Mesenchymal stem cell (in vitro differentiated cells and primary cell): ENCODE measurements at regions not wholly inside any gene's neighbourhood (a gene's known extent, or its start where the extent isn't known, plus 50 kb on each side); places are given as distances from the start of the nearest gene placed in this dataset.
A peak's percentile ranks its signal among the peaks of the same experiment; 100 is the strongest.

Source experiments
- DNase-seq: peaks from one replicate; pipeline ENCODE4 v3.0.0-alpha.2; 2013
- H2AFZ ChIP-seq: one replicate; pipeline ENCODE4 v1.6.1; 2013; ENCODE audit warnings: low read depth, mild to moderate bottlenecking, control low read depth, inconsistent platforms, low read length, moderate library complexity
- H2AK5ac ChIP-seq: 2 replicates; pipeline ENCODE4 v1.6.1; 2013; ENCODE audit warnings: low read length, moderate library complexity, mild to moderate bottlenecking, inconsistent platforms; ENCODE audit not compliant: severe bottlenecking
- H2BK120ac ChIP-seq: one replicate; pipeline ENCODE4 v1.6.1; 2013; ENCODE audit warnings: low read depth, mild to moderate bottlenecking, inconsistent platforms, low read length, moderate library complexity
- H2BK12ac ChIP-seq, 2 experiments: one replicate each; pipeline ENCODE4 v1.6.1; 2013; ENCODE audit warnings: inconsistent platforms in 2 of 2, low read length in 2 of 2, mild to moderate bottlenecking in 2 of 2, moderate library complexity in 2 of 2, control low read depth in 1 of 2
- H2BK15ac ChIP-seq: one replicate; pipeline ENCODE4 v1.6.1; 2013; ENCODE audit warnings: mild to moderate bottlenecking, low read depth, inconsistent platforms; ENCODE audit not compliant: poor library complexity, severe bottlenecking
- H2BK5ac ChIP-seq: 2 replicates; pipeline ENCODE4 v1.6.1; 2013; ENCODE audit warnings: low read depth, mild to moderate bottlenecking, low read length, control low read depth, inconsistent platforms; ENCODE audit not compliant: poor library complexity, severe bottlenecking
- H3K14ac ChIP-seq, 2 experiments: one replicate each; pipeline ENCODE4 v1.6.1; 2013; ENCODE audit warnings: inconsistent platforms in 2 of 2, low read length in 2 of 2, control low read depth in 1 of 2, mild to moderate bottlenecking in 1 of 2, moderate library complexity in 1 of 2
- H3K18ac ChIP-seq, 2 experiments: one replicate each; pipeline ENCODE4 v1.6.1; 2013; ENCODE audit warnings: inconsistent platforms in 2 of 2, low read length in 2 of 2, control low read depth in 1 of 2, low read depth in 1 of 2, mild to moderate bottlenecking in 1 of 2
- H3K23ac ChIP-seq, 2 experiments: one replicate each; pipeline ENCODE4 v1.6.1; 2013; ENCODE audit warnings: inconsistent platforms in 2 of 2, low read length in 2 of 2, mild to moderate bottlenecking in 2 of 2, moderate library complexity in 2 of 2, control low read depth in 1 of 2
- H3K27ac ChIP-seq: 2 replicates; pipeline ENCODE4 v1.5.1; 2013; ENCODE audit warnings: mild to moderate bottlenecking, moderate library complexity, low read length, control low read depth, inconsistent platforms; ENCODE audit not compliant: poor library complexity, severe bottlenecking
- H3K27me3 ChIP-seq, 2 experiments: 2 replicates each; pipeline versions ENCODE4 v1.6.1 to v1.7.0; 2013; ENCODE audit warnings: low read length in 2 of 2, mild to moderate bottlenecking in 2 of 2, moderate library complexity in 2 of 2, control low read depth in 1 of 2, inconsistent platforms in 1 of 2; ENCODE audit not compliant: control insufficient read depth in 1 of 2, insufficient read depth in 1 of 2
- H3K36me3 ChIP-seq, 2 experiments: 2 replicates each; pipeline versions ENCODE4 v1.6.1 to v1.7.0; 2013; ENCODE audit warnings: low read length in 2 of 2, control low read depth in 1 of 2, inconsistent platforms in 1 of 2, low read depth in 1 of 2, mild to moderate bottlenecking in 1 of 2; ENCODE audit not compliant: insufficient read depth in 2 of 2, control insufficient read depth in 1 of 2
- H3K4ac ChIP-seq, 2 experiments: one replicate each; pipeline ENCODE4 v1.6.1; 2013; ENCODE audit warnings: inconsistent platforms in 2 of 2, low read length in 2 of 2, mild to moderate bottlenecking in 2 of 2, moderate library complexity in 2 of 2, control low read depth in 1 of 2, low read depth in 1 of 2
- H3K4me1 ChIP-seq: 2 replicates; pipeline ENCODE4 v1.6.1; 2013; ENCODE audit warnings: low read depth, low read length, control low read depth; ENCODE audit not compliant: control insufficient read depth, insufficient read depth
- H3K4me2 ChIP-seq: 2 replicates; pipeline ENCODE4 v1.6.1; 2013; ENCODE audit warnings: low read length, mild to moderate bottlenecking, inconsistent platforms; ENCODE audit not compliant: poor library complexity, severe bottlenecking
- H3K4me3 ChIP-seq, 2 experiments: 2 replicates each; pipeline versions ENCODE4 v1.5.1 to v1.7.0; 2013; ENCODE audit warnings: low read length in 2 of 2, mild to moderate bottlenecking in 2 of 2, control low read depth in 1 of 2, low read depth in 1 of 2; ENCODE audit not compliant: insufficient read depth in 1 of 2
- H3K79me1 ChIP-seq: replicated peaks from 2 replicates; pipeline ENCODE4 v1.6.1; 2013; ENCODE audit warnings: mild to moderate bottlenecking, control low read depth, low read length, inconsistent platforms; ENCODE audit not compliant: poor library complexity, severe bottlenecking
- H3K9ac ChIP-seq: 2 replicates; pipeline ENCODE4 v1.7.0; 2013; ENCODE audit warnings: mild to moderate bottlenecking, low read length, moderate library complexity
- H3K9me3 ChIP-seq: 2 replicates; pipeline ENCODE4 v1.7.0; 2013; ENCODE audit warnings: mild to moderate bottlenecking, low read length; ENCODE audit not compliant: control insufficient read depth
- H4K8ac ChIP-seq: one replicate; pipeline ENCODE4 v1.6.1; 2013; ENCODE audit warnings: inconsistent platforms, mild to moderate bottlenecking, low read length, moderate library complexity
- H4K91ac ChIP-seq: one replicate; pipeline ENCODE4 v1.6.1; 2013; ENCODE audit warnings: mild to moderate bottlenecking, low read length, inconsistent platforms
- WGBS: methylation state at CpG from one replicate; pipeline ENCODE4 v1.1.7; 2013; ENCODE audit warnings: mixed read lengths; 5-methylcytosine and 5-hydroxymethylcytosine counted together

GRCh38 chr15:91534235-91534634, 319.3 kb upstream of the SLCO3A1 start:
- H3K9me3 ChIP-seq: no peaks in the 10 kb centered on the region
- no peak overlapping the region for H4K8ac ChIP-seq
- H2BK15ac ChIP-seq: no peak overlapping the region
- H3K36me3 ChIP-seq: no peaks in the 10 kb centered on the region
- H3K4me1 ChIP-seq: no peaks in the 10 kb centered on the region
- H3K18ac ChIP-seq: no peak overlapping the region
- no peak overlapping the region for H3K9ac ChIP-seq
- H3K27me3 ChIP-seq: no peaks in the 10 kb centered on the region
- no peaks in the 10 kb centered on the region for H3K79me1 ChIP-seq
- H3K4me2 ChIP-seq: no peak overlapping the region
- H3K4me3 ChIP-seq: no peak overlapping the region
- WGBS: 63% methylated on average over 2 of the region's 2 CpGs
- H3K23ac ChIP-seq: no peak overlapping the region
- no peak overlapping the region for H3K14ac ChIP-seq
- H2BK12ac ChIP-seq: no peak overlapping the region
- no peak overlapping the region for H3K4ac ChIP-seq
- H3K27ac ChIP-seq: no peak overlapping the region
- H2BK5ac ChIP-seq: no peak overlapping the region
- no peak for DNase-seq
- H4K91ac ChIP-seq: no peak overlapping the region
- no peak overlapping the region for H2AK5ac ChIP-seq
- no peak overlapping the region for H2BK120ac ChIP-seq
- no peak overlapping the region for H2AFZ ChIP-seq

- Histone ChIP-seq H2BK120ac (no peak overlapping the region), H3K27ac (no peak overlapping the region), H3K9me3 (no peaks in the 10 kb centered on the region), H3K27me3 (no peaks in the 10 kb centered on the region), H3K9ac (no peak overlapping the region), H3K79me1 (no peaks in the 10 kb centered on the region), H3K18ac (no peak overlapping the region), H2BK15ac (no peak overlapping the region), H3K4me2 (no peak overlapping the region), H3K4me1 (no peaks in the 10 kb centered on the region), H4K91ac (no peak overlapping the region), H4K8ac (no peak overlapping the region), H2AK5ac (no peak overlapping the region), H2BK5ac (no peak overlapping the region), H3K23ac (no peak overlapping the region), H3K14ac (no peak overlapping the region), H3K36me3 (no peaks in the 10 kb centered on the region), H2AFZ (no peak overlapping the region), H3K4me3 (no peak overlapping the region), H3K4ac (no peak overlapping the region), H2BK12ac (no peak overlapping the region)
- WGBS: 79% methylated on average over 2 of the region's 2 CpGs
- DNase-seq: no peak
Observed at GRCh38 chr15:91534976-91535375, 318.5 kb upstream of the SLCO3A1 start.

DNA sequence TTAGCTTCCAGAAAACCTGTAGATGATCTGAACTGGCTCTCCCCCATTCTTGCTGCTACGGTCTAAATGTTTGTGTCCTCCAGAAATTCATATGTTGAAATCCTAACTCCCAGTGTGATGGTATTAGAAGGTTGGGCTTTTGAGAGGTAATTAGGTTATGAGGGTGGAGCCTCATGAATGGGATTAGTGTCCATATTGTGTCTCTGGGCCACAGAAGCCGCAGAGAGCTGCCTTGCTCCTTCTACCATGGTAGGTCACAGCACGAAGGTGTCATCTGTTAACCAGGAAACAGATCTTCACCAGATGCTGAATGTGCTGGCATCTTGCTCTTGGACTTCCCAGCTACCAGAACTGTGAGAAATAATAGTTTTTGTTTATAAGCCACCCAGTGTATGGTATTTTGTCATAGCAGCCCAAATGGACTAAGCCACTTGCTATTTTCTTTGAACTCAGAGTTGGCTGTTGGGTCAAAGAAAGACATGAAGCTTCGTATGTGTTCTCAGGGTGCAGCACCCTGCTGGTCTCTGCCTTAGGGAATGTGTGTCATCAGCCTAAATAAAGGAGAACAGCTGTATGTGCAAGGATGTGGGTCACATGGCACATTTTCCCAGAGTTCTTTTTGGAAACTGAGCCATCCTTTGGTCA, 317.5 kb upstream of the SLCO3A1 start:
- no peaks in the 10 kb centered on the region for H3K9me3 ChIP-seq
- H3K9ac ChIP-seq: peak overlapping the region; percentile 44
- H4K8ac ChIP-seq: no peak overlapping the region
- no peak overlapping the region for H3K4me2 ChIP-seq
- no peak overlapping the region for H3K27ac ChIP-seq
- H2AK5ac ChIP-seq: no peak overlapping the region
- H3K14ac ChIP-seq: no peak overlapping the region
- no peak overlapping the region for H2BK5ac ChIP-seq
- no peaks in the 10 kb centered on the region for H3K4me1 ChIP-seq
- no peak overlapping the region for H2BK120ac ChIP-seq
- no peak overlapping the region for H2BK15ac ChIP-seq
- H3K4me3 ChIP-seq: peak overlapping the region in 1 of 2 experiments; percentile 13
- no peaks in the 10 kb centered on the region for H3K27me3 ChIP-seq
- no peak overlapping the region for H2BK12ac ChIP-seq
- no peaks in the 10 kb centered on the region for H3K36me3 ChIP-seq
- H3K4ac ChIP-seq: no peak overlapping the region
- no peak overlapping the region for H3K18ac ChIP-seq
- H3K23ac ChIP-seq: no peak overlapping the region
- H2AFZ ChIP-seq: no peak overlapping the region
- WGBS: 60% methylated on average over 4 of the region's 4 CpGs
- DNase-seq: no peak
- no peak overlapping the region for H4K91ac ChIP-seq
- H3K79me1 ChIP-seq: no peaks in the 10 kb centered on the region

GRCh38 chr15:91537856-91538255, 315.7 kb upstream of the SLCO3A1 start:
- no peak for DNase-seq
- H3K4me3 ChIP-seq: no peak overlapping the region
- H3K36me3 ChIP-seq: no peaks in the 10 kb centered on the region
- no peaks in the 10 kb centered on the region for H3K27me3 ChIP-seq
- H2BK12ac ChIP-seq: no peak overlapping the region
- no peaks in the 10 kb centered on the region for H3K79me1 ChIP-seq
- no peak overlapping the region for H4K91ac ChIP-seq
- H3K18ac ChIP-seq: no peak overlapping the region
- H3K4me2 ChIP-seq: no peak overlapping the region
- H3K4me1 ChIP-seq: no peaks in the 10 kb centered on the region
- no peak overlapping the region for H3K23ac ChIP-seq
- H2AK5ac ChIP-seq: no peak overlapping the region
- H2AFZ ChIP-seq: no peak overlapping the region
- H2BK5ac ChIP-seq: no peak overlapping the region
- no peak overlapping the region for H2BK120ac ChIP-seq
- H3K27ac ChIP-seq: no peak overlapping the region
- no peak overlapping the region for H3K14ac ChIP-seq
- 74% methylated on average over 5 of the region's 5 CpGs for WGBS
- no peak overlapping the region for H3K4ac ChIP-seq
- H3K9ac ChIP-seq: peak overlapping the region; percentile 26
- H2BK15ac ChIP-seq: no peak overlapping the region
- no peaks in the 10 kb centered on the region for H3K9me3 ChIP-seq
- H4K8ac ChIP-seq: no peak overlapping the region
